ENCODE measurements at regions not wholly inside any gene's neighbourhood (a gene's known extent, or its start where the extent isn't known, plus 50 kb on each side); places are given as distances from the start of the nearest gene placed in this dataset.

GRCh38 chr10:62719061-62719460 is 85.5 kb upstream of the ADO start:
- TF ChIP-seq CTCF (IDR thresholded peaks at IDR 0.05) (no peak), POLR2A (IDR thresholded peaks at IDR 0.05) (no peak)

Measured in body of pancreas (tissue), 4 donors.